ENCODE measurements at regions not wholly inside any gene's neighbourhood (a gene's known extent, or its start where the extent isn't known, plus 50 kb on each side); places are given as distances from the start of the nearest gene placed in this dataset.

- H4K20me1 ChIP-seq (ENCODE audit: insufficient read depth, low read length) = no peaks in the 10 kb centered on the region
- no peak for TF ChIP-seq EZH2 (optimal IDR thresholded peaks at IDR 0.05; ENCODE audit: low read depth, low read length)
- no peak for TF ChIP-seq EZH2phosphoT487 (IDR thresholded peaks at IDR 0.05; ENCODE audit: low read length)
- TF ChIP-seq CTCF (IDR thresholded peaks at IDR 0.05; ENCODE audit: low read length) = no peak
- H3K36me3 ChIP-seq (replicated peaks; ENCODE audit: insufficient read depth, low read length) = no peaks in the 10 kb centered on the region
- no peak overlapping the region for H3K4me2 ChIP-seq (ENCODE audit: low read depth, low read length)
- DNase-seq = no peak
- no peaks in the 10 kb centered on the region for H3F3A ChIP-seq (ENCODE audit: insufficient read depth, low read length)
- no peaks in the 10 kb centered on the region for H3K27me3 ChIP-seq (replicated peaks; ENCODE audit: insufficient read depth, low read length)
- no peak overlapping the region for H2AFZ ChIP-seq (ENCODE audit: low read length)
- no peak overlapping the region for H3K4me3 ChIP-seq (ENCODE audit: low read length)
- H3K9ac ChIP-seq (ENCODE audit: low read length) = no peak overlapping the region
- H3K9me2 ChIP-seq (replicated peaks; ENCODE audit: insufficient read depth, low read length) = no peaks in the 10 kb centered on the region
- H3K79me2 ChIP-seq (ENCODE audit: low read length) = no peaks in the 10 kb centered on the region
- H3K27ac ChIP-seq (ENCODE audit: low read length) = no peak overlapping the region
- H3K4me1 ChIP-seq (ENCODE audit: low read length) = no peaks in the 10 kb centered on the region
- H3K9me3 ChIP-seq (replicated peaks; ENCODE audit: insufficient read depth, low read length) = no peaks in the 10 kb centered on the region
Observed at GRCh38 chr3:59258550-59259260, 208.9 kb upstream of the CFAP20DC start.

DNA sequence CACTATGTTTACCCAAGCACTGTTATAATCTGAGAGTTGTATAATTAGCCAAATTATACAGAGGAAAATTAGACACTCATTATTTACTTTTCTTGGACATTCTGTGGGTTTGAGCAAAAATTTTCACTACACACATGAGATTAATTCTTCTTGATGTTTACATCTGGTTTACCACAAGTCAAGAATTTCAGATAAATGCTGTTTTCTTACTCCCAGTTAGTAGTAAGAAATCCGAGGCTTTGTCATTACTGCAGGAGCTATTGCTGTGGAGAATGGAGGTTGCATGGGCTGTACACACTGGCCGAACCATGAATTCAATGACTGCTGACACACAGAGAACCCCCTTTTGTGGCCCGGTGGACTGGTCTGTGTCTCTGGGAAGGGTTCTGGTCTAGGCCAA lies 207.7 kb upstream of the CFAP20DC start:
- H3K9me3 ChIP-seq (replicated peaks; ENCODE audit: insufficient read depth, low read length) = no peaks in the 10 kb centered on the region
- H3K9ac ChIP-seq (ENCODE audit: low read length) = no peak overlapping the region
- no peaks in the 10 kb centered on the region for H3K27me3 ChIP-seq (replicated peaks; ENCODE audit: insufficient read depth, low read length)
- H4K20me1 ChIP-seq (ENCODE audit: insufficient read depth, low read length) = no peaks in the 10 kb centered on the region
- H3K4me1 ChIP-seq (ENCODE audit: low read length) = no peaks in the 10 kb centered on the region
- no peaks in the 10 kb centered on the region for H3K9me2 ChIP-seq (replicated peaks; ENCODE audit: insufficient read depth, low read length)
- no peaks in the 10 kb centered on the region for H3K79me2 ChIP-seq (ENCODE audit: low read length)
- no peak overlapping the region for H2AFZ ChIP-seq (ENCODE audit: low read length)
- no peaks in the 10 kb centered on the region for H3F3A ChIP-seq (ENCODE audit: insufficient read depth, low read length)
- no peaks in the 10 kb centered on the region for H3K36me3 ChIP-seq (replicated peaks; ENCODE audit: insufficient read depth, low read length)
- H3K27ac ChIP-seq (ENCODE audit: low read length) = no peak overlapping the region
- no peak overlapping the region for H3K4me2 ChIP-seq (ENCODE audit: low read depth, low read length)
- DNase-seq = no peak
- no peak overlapping the region for H3K4me3 ChIP-seq (ENCODE audit: low read length)
- TF ChIP-seq EZH2 (optimal IDR thresholded peaks at IDR 0.05; ENCODE audit: low read depth, low read length) = no peak
- TF ChIP-seq EZH2phosphoT487 (IDR thresholded peaks at IDR 0.05; ENCODE audit: low read length) = no peak
- no peak for TF ChIP-seq CTCF (IDR thresholded peaks at IDR 0.05; ENCODE audit: low read length)

- no peak overlapping the region for H3K4me3 ChIP-seq (ENCODE audit: low read length)
- no peak for TF ChIP-seq EZH2phosphoT487 (IDR thresholded peaks at IDR 0.05; ENCODE audit: low read length)
- no peak for TF ChIP-seq CTCF (IDR thresholded peaks at IDR 0.05; ENCODE audit: low read length)
- TF ChIP-seq EZH2 (optimal IDR thresholded peaks at IDR 0.05; ENCODE audit: low read depth, low read length) = no peak
- H3K4me2 ChIP-seq (ENCODE audit: low read depth, low read length) = no peak overlapping the region
- H3F3A ChIP-seq (ENCODE audit: insufficient read depth, low read length) = no peaks in the 10 kb centered on the region
- H3K4me1 ChIP-seq (ENCODE audit: low read length) = no peaks in the 10 kb centered on the region
- H3K9me2 ChIP-seq (replicated peaks; ENCODE audit: insufficient read depth, low read length) = no peaks in the 10 kb centered on the region
- H3K36me3 ChIP-seq (replicated peaks; ENCODE audit: insufficient read depth, low read length) = no peaks in the 10 kb centered on the region
- no peak overlapping the region for H3K27ac ChIP-seq (ENCODE audit: low read length)
- no peaks in the 10 kb centered on the region for H3K9me3 ChIP-seq (replicated peaks; ENCODE audit: insufficient read depth, low read length)
- DNase-seq = no peak
- no peak overlapping the region for H2AFZ ChIP-seq (ENCODE audit: low read length)
- H3K9ac ChIP-seq (ENCODE audit: low read length) = no peak overlapping the region
- H3K79me2 ChIP-seq (ENCODE audit: low read length) = no peaks in the 10 kb centered on the region
- no peaks in the 10 kb centered on the region for H4K20me1 ChIP-seq (ENCODE audit: insufficient read depth, low read length)
- no peaks in the 10 kb centered on the region for H3K27me3 ChIP-seq (replicated peaks; ENCODE audit: insufficient read depth, low read length)
Observed at GRCh38 chr3:59256230-59256629, 206.4 kb upstream of the CFAP20DC start.

Measured in MM.1S (cell line).